OCI-LY7 (cell line): ENCODE measurements at regions not wholly inside any gene's neighbourhood (a gene's known extent, or its start where the extent isn't known, plus 50 kb on each side); places are given as distances from the start of the nearest gene placed in this dataset.

ENCODE experiments used
- CTCF ChIP-seq: fragments of 200-600 bp; sonication (generic); conservative IDR thresholded peaks from 2 replicates; pipeline ENCODE4 v1.5.1; 2014; ENCODE audit warnings: mild to moderate bottlenecking, antibody characterized with exemption, low read length, moderate library complexity, mixed read lengths
- EZH2phosphoT487 ChIP-seq: fragments of 200-600 bp; sonication (generic); IDR thresholded peaks from 2 replicates; pipeline ENCODE4 v1.6.1; 2018; ENCODE audit warnings: low read depth, borderline replicate concordance, mild to moderate bottlenecking, mixed run types, antibody characterized with exemption, low read length, moderate library complexity, mixed read lengths

- TF ChIP-seq CTCF (no peak), EZH2phosphoT487 (no peak)
Measured at GRCh38 chr1:199682081-199682480, 345.4 kb upstream of the NR5A2 start.
